Lower leg skin (tissue), 4 donors: ENCODE measurements at regions not wholly inside any gene's neighbourhood (a gene's known extent, or its start where the extent isn't known, plus 50 kb on each side); places are given as distances from the start of the nearest gene placed in this dataset.

Source experiments
- DNase-seq, 2 donors: peaks; one replicate each; pipeline ENCODE4 v3.0.0-alpha.2; 2019; ENCODE audit warnings: low spot score in 2 of 2
- H3K4me3 ChIP-seq: fragments of 200-600 bp; sonication (generic); 2 replicates; pipeline ENCODE4 v1.5.1; 2017; ENCODE audit warnings: mild to moderate bottlenecking, low read depth; ENCODE audit not compliant: poor library complexity, severe bottlenecking
- CTCF ChIP-seq, 3 donors: fragments of 450-650 bp; IDR thresholded peaks; one replicate each; pipeline ENCODE4 v1.5.1; 2016; ENCODE audit warnings: antibody characterized with exemption in 3 of 3, mild to moderate bottlenecking in 3 of 3, moderate library complexity in 2 of 3
- POLR2A ChIP-seq, 2 donors: fragments of 450-650 bp; IDR thresholded peaks; one replicate each; pipeline ENCODE4 v1.6.1; 2016 to 2017; ENCODE audit warnings: antibody characterized with exemption in 2 of 2, mild to moderate bottlenecking in 1 of 2, moderate library complexity in 1 of 2
- WGBS, 2 donors: methylation state at CpG; one replicate each; pipeline ENCODE4 v1.1.5; 2018; 5-methylcytosine and 5-hydroxymethylcytosine counted together
- intact Hi-C: fragments of 100-400 bp; cut with DNase I; formaldehyde crosslinking; loops from one replicate; pipeline ENCODE4 v1.15.0; 2023; ENCODE audit warnings: low total_unique reads

GRCh38 chr2:6325616-6326015 lies 540.1 kb downstream of the CMPK2 start:
- TF ChIP-seq POLR2A (IDR thresholded peaks at IDR 0.05) (no peak), CTCF (IDR thresholded peaks at IDR 0.05) (no peak)
- 54 to 57% methylated on average over 9 of the region's 9 CpGs for WGBS, 2 donors
- H3K4me3 ChIP-seq: no peak overlapping the region
- no peak for DNase-seq
- intact Hi-C loops: no loop called here

GRCh38 chr2:6326958-6327357 lies 538.7 kb downstream of the CMPK2 start:
- H3K4me3 ChIP-seq: no peak overlapping the region
- TF ChIP-seq CTCF (IDR thresholded peaks at IDR 0.05): no peak
- TF ChIP-seq POLR2A (IDR thresholded peaks at IDR 0.05): no peak
- intact Hi-C loops: no loop called here
- DNase-seq: no peak
- 92 to 93% methylated on average over 3 of the region's 3 CpGs for WGBS, 2 donors

- no peak overlapping the region for H3K4me3 ChIP-seq
- intact Hi-C loops: no loop called here
- TF ChIP-seq CTCF (IDR thresholded peaks at IDR 0.05): no peak
- no peak for TF ChIP-seq POLR2A (IDR thresholded peaks at IDR 0.05)
- WGBS, 2 donors: 52 to 62% methylated on average over 5 of the region's 5 CpGs
- DNase-seq: no peak
Observed at GRCh38 chr2:6336752-6337471, 528.8 kb downstream of the CMPK2 start.

- TF ChIP-seq POLR2A (IDR thresholded peaks at IDR 0.05): no peak
- no peak for TF ChIP-seq CTCF (IDR thresholded peaks at IDR 0.05)
- intact Hi-C loops: no loop called here
Observed at GRCh38 chr2:6337472-6337820, 528.3 kb downstream of the CMPK2 start.

GRCh38 chr2:6341588-6342129 lies 524.0 kb downstream of the CMPK2 start:
- TF ChIP-seq CTCF (IDR thresholded peaks at IDR 0.05) (no peak), POLR2A (IDR thresholded peaks at IDR 0.05) (no peak)
- intact Hi-C loops: no loop called here
- H3K4me3 ChIP-seq: no peak overlapping the region
- WGBS, 2 donors: 68 to 75% methylated on average over 3 of the region's 3 CpGs
- no peak for DNase-seq

More at GRCh38 chr2:6337472-6337820, 528.3 kb downstream of the CMPK2 start:
- no peak for DNase-seq
- H3K4me3 ChIP-seq: no peak overlapping the region
- WGBS, 2 donors: 31 to 34% methylated on average over 8 of the region's 8 CpGs
